ENCODE measurements at regions not wholly inside any gene's neighbourhood (a gene's known extent, or its start where the extent isn't known, plus 50 kb on each side); places are given as distances from the start of the nearest gene placed in this dataset.
A peak's percentile ranks its signal among the peaks of the same experiment; 100 is the strongest.
"Not testable (repeated sequence)": the region's sequence is repeated elsewhere in the genome, so short reads cannot be mapped to it uniquely, and the experiment has no call there.

DNA sequence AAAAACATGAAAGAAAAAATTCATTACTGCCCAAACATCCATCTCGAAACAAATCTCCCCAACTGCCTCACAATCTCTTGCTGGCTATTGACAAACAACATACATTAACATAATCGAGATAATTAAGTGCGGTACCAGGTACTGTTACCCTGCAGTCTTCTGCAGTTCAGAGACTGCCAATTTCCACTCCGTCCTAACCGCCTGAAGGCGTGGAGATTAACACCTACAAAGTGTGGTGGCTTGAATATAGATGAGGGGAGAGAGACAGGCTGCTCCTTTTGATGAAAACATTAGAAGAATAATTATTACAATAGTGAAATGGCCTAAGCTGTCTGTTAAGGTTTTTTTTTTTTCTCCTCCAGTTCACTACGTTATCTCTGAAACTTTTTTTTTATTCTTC is 258.9 kb upstream of the SOX4 start:
- no peak for DNase-seq (ENCODE audit: low spot score)

DNA sequence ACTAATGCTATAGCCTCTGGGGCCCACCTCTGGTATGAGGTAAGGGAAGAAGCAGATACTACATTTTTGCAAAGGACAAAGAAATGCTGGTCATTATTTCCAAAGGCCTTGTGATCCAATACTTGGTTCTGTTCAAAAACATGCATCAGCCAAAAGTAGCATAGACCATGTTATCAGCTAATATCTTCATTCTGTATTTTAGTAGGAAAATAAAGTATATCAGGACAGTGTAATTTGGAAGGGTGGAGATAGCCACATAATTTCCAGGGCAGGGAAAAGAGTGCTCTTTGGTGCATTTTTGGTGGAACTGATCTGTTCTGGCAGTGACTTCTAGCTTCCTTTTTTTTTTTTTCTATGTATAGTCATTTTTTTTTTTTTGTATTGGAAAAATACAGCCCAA is 258.0 kb upstream of the SOX4 start:
- no peak for DNase-seq (ENCODE audit: low spot score)

DNA sequence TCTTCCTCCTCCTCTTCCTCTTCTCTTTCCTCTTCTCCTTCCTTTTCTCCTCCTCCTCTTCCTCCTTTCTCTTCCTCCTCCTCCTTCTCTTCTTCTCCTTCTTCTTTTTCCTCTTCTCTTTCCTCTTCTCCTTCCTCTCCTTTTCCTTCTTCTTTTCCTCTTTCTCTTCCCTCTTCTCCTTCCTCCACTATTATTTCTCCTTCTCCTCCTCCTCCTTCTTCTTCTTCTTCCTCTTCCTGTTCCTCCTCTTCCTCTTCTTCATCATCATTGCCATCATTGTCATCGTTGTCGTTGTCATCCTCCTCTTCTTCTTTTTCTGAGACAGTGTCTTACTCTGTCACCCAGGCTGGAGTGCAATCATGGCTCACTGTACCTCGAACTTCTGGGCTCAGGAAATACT is 256.3 kb upstream of the SOX4 start:
- no peak for DNase-seq (ENCODE audit: low spot score)

DNA sequence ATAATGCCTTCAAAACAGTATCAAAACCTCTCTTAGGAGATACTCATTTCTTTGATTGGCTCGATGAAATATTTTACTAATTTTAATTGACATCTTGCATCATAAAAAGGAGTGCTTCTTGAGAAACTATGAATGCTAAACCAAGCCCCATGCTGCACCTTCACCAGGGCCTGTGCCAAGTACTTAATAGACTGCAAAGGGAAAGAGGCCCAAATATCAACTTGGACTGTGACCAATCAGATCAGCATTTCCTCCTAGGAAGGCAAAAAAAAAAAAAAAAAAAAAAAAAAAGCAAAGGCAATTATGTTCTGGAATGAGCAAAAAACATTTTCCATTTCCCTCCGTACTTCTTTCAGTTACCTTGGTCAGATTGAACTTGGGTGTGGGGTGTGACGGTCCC is 253.0 kb upstream of the SOX4 start:
- no peak for DNase-seq (ENCODE audit: low spot score)

DNA sequence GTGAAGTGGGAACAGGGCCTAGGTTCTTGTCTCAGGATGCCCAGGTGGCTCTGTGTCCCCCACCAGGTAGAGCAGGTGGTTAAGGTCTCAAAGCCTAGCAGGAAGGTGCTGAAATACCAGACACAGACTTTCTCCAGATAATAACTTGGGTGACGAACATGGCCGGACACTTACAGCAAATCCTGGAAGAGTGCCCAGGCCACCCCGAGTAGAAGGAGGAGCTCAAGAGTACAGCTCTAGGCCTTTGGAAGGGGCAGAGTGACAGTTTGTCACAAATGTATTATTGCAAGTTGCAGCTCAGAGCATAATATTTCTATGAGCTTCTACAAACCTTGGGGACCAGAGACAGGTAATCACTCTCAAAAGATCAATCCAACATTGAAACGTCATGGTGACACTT is 251.6 kb upstream of the SOX4 start:
- no peak for DNase-seq (ENCODE audit: low spot score)

DNA sequence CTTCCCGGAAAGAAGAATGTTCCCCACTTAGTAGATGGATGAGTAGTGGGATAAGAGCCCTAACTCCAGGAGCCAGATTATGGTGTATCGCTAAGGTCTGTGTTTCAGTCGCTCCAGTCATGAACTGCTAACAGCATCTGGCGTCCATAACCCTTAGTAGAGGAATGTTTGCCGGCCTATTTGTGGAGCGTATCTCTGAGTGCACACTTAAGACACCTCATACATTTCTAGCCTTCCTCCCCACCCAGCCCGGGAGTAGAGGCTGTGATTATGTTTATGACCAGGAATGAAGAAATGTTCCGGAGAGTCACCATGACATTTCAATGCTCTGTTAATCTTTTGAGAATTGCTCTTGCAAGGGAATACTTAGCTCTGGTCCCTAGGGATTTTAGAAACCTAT is 251.1 kb upstream of the SOX4 start:
- DNase-seq (ENCODE audit: low spot score) = no peak

DNA sequence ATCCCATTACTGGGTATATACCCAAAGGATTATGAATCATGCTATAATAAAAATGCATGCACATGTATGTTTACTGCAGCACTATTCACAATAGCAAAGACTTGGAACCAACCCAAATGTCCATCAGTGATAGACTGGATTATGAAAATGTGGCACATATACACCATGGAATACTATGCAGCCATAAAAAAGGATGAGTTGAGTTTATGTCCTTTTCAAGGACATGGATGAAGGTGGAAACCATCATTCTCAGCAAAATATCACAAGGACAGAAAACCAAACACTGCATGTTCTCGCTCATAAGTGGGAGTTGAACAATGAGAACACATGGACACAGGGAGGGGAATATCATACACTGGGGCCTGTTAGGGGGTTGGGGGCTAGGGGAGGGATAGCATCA is 247.8 kb upstream of the SOX4 start:
- not testable (repeated sequence) for DNase-seq (ENCODE audit: low spot score)

DNA sequence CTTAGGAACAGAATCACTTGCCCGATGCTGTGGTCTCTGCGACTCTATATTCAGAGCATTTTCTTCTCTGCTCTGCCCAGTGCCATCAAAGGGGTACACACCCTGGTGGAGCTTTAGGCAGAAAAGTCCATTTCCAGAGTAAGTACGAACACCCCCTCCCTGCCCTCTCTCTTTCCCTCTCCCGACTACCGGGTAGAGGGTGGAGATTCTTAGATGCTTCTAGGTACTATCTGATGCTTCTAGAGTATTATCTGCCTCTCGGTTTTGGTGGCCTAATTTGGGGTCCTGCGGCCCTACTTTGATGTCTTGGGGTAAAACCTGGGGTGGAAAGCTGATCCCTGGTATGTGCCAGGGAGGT is 245.4 kb upstream of the SOX4 start:
- DNase-seq (ENCODE audit: low spot score) = no peak

DNA sequence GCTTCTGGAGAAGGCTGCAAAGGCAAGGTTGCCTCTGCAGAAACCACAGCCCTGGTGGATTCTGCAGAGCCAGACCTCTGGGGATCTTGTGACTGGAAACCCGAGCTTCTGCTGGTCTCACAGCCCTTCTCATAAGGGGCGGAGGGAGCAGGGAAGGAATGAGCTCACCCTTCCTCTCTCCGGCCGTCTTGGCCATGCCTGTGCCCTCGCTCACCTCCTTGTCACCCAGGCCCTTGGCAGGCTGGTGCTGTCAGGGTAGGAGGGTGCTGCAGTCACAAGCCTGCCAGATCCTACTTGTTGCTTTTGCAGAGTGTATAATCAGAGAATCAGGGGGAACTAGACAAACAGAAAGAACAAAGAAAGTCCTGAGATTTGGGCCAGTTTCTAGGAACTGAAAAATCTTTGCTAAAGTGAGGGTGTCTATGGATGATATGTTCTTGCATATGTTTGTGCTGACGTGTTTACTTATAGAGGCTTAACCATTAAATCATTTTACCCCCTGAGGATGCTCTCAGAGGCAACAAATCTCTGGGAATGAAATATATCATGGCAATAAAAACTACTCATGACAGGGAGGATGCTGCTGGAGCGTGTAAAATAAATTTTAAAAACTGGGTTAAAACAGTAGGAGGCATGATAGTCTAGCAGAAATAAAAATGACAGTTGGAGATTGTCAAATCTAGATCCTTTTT is 244.9 kb upstream of the SOX4 start:
- no peak for DNase-seq (ENCODE audit: low spot score)

DNA sequence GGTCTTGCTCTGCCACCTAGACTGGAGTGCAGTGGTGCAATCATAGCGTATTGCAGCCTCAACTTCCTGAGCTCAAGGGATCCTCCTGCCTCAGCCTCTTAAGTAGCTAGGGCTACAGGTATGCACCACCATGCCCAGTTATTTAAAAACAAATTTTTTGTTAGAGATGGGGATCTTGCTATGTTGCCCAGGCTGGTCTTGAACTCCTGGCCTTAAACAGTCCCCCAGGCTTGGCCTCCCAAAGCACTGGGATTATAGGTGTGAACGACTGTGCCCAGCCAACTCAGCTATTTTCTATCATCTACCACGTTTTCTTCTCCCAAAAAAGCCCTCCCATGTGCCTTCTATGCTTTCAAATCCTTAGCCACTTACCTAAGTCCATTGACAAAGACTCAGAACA is 243.7 kb upstream of the SOX4 start:
- DNase-seq (ENCODE audit: low spot score) = no peak

DNA sequence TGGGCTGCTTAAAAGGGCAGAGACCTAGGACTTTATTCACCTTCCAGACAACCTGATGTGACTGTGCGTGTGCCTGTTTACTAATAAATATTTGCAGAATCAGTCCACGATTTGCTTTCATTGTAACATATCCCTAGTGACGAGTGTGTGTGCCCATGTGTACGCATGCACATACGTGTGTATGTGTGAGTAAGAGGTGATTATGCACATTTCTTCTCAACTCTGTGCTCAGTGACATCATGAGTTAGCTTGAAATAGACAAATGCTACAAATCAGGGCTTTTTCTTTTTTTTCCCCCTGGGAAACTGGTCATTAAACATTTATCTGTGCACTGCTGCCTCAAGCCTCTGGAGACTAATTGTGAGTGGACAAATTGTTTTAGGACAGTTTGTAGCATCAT is 242.6 kb upstream of the SOX4 start:
- no peak for DNase-seq (ENCODE audit: low spot score)

DNA sequence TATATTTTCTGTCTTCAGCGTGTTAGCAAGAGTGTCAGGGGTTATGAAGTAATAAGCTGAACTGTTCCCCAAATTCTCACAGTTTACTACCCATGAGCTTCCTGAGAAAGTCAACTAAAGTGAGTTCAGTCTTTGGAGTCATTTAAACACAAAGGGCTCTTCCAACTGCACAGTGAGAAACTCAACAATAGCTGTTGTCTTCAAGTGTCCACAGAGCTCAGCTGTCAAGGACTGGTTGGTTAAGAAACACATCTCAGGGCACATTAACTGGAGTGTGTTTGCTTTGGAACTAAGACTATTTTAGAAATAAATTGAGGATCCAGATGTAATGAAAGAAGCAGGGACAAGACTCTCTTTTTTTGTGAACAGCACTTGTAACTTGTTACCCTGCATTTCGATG is 241.4 kb upstream of the SOX4 start:
- no peak for DNase-seq (ENCODE audit: low spot score)

DNA sequence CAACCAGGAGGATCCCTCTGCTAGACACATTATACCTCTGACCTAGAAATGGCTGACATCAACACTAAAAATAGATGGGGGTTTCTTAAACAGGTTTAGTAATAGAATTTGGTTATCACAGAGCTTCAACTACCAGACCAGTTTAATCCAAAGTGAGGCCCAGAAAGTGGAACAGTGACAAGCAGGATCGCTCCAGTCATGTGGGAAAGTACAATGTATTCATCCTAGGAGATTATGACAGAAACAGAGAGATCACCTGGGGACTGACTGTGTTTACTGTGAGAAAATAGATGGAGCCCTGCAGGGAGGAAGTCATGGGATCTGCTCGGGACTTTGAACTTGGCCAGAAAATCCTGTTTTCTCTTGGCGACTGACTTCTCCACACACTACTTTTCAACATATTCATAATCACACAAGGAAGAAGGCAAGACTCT is 238.7 kb upstream of the SOX4 start:
- peak; percentile 23 for DNase-seq (ENCODE audit: low spot score)

DNA sequence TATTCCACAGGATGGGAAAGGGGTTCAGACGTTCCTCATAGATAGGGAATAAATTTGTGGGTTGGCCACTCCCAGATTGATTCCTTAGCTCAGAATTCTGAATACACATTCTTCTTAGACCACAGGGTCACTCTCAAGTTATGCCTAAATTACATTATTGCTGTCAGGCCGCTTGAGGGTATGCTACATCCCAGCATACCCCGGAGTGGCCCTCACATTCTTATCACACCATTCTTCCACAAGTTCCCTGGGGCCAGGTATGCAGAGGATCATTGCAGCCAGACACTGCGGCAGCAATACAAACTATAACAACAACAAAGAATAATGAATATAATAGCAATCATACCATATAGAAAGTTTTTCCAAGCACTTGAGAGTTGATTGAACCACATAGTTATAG is 237.9 kb upstream of the SOX4 start:
- DNase-seq (ENCODE audit: low spot score) = no peak

DNA sequence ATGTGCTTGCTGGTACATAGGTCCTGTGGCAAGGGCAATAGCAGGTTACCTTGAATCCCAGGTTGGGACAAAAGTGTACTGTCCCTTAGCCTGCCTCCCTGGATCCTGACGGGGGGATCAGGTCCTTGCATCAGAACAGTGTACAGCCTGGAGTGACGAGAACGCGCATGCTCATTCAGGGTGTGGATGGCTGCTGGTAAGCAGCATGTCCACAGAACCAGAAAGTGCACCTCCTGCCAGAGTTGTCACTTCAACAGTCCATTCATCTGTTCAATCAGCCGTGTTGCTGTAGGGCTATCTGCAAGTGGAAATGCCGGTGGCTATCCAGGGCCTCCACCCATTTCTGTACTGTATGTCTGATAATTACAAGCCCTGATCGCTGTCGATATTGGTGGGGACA is 236.3 kb upstream of the SOX4 start:
- DNase-seq (ENCODE audit: low spot score) = no peak

DNA sequence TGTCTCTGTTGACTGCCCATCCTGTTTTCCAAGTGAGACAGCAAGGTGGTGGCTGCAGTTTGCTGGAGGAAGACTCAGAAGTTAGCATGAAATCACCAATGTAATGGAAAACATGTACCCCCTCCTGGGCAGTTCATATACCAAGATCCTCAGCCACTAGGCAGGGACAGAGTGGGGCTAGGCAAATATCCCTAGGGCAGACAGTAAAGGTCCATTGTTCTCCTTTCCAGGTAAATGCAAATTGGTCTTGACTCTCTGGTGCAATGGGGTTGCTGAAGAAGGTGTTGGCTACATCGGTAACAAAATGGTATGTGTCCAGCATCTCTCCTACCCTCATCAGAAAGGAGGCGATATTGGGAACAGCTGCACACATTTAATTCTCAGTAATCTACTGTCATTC is 233.6 kb upstream of the SOX4 start:
- no peak for DNase-seq (ENCODE audit: low spot score)

DNA sequence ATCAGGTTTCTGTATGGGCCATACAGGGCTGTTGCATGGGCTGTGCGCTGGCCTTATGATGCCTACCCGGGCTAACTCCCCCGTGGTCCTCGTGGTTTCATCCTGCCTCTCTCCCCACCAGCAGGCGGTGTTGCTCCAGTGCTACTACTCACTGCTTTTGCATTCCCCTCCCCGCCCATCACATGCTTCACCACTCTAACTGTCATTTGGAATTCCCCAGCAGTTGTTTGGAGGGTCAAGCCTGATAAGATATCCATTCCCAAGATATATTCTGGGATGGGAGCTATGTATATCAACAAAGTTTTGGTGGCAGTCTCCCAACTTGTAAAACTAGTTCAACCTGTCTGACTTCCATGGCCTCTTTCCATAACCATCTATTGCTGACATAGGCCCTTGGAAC is 233.2 kb upstream of the SOX4 start:
- DNase-seq (ENCODE audit: low spot score) = no peak

DNA sequence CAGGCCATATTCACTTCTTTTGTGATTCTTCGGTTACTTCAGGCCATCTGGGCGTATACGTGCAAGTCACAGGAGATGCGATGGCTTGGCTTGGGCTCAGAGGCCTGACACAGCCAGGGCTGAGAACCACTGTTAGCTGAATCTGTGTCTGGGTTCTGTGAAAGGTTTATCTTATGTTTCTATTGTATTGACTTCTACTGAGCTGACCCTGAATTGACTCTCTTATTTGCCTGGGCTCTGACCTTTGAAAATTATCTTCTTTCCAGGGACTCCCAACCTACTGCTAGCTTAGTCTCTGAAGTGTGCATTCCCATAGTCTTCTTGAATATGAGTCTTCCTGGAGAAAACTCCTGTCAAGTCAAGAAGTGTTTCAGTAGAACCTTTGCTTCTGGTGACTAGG is 226.4 kb upstream of the SOX4 start:
- DNase-seq (ENCODE audit: low spot score) = no peak

DNA sequence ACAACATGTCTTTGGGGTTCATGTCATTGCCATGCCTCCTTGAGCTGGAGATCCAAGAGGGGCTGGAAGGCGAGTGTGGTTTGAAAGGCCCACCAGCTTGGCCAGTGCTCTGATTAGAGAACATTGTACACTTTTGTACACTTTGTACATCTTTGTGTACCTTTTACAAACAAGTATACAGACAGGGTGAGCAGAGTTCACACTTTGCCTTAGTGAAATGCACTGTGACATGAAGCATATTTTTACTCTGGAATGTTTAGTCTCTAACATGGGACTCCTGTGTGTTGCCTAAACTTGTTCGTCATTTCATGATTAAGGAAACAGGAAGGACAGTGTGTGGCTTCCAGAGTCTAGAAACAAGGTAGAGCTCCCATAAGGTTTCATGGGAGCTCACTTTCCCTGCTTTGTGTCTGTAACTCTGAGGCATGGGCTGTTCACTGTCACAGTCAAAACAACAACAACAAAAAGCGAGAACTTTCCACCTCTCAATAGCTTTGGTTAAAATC is 225.8 kb upstream of the SOX4 start:
- no peak for DNase-seq (ENCODE audit: low spot score)

DNA sequence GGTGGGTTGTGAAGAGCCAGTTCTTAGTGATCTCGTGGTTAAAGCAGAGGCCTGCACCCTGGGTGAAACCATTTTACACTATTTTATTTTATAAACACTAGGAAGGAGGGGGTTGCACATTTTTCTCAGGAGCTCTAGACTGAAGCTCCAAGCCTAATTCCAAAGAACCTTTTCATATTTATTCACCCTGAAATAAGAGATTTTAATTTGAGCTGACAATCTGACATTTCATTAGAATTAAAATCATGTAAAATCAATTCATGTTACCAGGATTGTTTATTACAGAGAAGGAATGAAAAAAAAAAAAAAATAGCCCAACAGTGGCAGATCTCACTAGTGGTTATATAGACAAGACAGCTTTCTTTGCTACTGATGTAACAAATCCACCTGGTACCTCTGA is 222.5 kb upstream of the SOX4 start:
- no peak for DNase-seq (ENCODE audit: low spot score)

DNA sequence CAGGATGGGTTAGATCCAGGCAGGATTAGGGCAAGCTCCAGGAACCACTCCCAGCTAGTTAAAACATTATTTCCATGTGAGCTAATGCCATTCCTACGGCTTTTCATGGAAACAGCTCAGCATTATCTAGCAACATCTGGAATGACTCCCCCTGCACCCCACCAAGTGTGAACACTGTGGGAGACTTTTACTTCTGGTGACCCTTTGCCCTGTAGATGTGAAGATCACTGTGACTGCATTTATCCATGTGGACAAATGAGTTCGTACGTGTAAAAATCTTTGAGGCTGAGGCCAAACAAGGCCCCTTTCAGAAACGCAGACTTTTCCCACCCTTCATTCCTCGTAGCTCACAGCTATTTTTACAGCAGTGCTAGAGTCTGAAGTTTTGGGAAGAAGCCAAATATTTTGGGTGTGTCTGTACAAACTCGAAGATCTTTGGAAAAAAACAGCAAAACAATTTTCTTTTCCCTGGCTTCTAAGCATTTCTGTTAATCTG is 221.8 kb upstream of the SOX4 start:
- DNase-seq (ENCODE audit: low spot score) = no peak

DNA sequence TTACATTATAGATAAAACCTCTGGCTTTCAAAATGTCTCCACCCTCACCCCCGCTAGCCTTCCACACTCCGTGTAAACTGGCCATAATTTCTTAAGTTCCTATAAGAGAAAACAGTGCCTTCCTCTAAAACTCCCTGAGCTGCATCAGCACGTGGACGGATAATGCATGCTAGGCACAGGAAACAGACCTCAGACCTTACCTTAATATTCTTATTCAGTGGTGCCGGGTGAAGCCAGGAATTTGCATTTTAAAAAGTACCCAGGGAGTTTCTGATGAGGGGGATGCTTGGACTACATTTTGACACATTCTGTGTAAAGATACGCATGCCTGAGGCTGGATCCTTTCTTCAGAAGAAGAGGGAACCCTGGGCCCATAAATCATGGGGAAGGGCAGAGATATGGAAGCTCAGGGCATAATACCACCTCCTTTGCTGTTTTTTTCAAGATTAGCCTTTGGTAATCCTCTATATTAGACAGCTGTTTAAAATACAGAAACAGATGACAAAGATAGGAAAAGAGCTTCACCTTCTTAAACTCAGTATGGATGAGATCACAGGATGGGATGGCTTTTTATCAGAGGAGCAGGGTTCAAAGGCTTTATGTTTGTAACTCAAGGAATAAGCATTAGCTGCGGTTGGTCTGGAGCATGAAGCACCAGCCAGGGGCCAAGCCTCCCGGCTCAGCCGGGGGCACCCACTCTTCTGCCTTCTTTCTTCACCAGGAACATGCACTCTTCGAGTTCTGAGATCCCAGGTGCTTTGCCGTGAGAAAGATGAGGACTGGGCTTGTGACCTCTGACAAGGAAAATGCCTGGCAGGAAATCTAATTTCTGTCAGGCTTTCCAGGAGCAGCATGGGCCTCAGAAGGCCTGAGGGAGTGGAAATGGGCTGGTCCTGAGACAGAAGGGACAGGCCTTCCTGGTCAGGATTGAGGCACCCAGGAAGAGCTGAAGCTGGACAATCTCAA is 218.1 kb upstream of the SOX4 start:
- no peak for DNase-seq (ENCODE audit: low spot score)

DNA sequence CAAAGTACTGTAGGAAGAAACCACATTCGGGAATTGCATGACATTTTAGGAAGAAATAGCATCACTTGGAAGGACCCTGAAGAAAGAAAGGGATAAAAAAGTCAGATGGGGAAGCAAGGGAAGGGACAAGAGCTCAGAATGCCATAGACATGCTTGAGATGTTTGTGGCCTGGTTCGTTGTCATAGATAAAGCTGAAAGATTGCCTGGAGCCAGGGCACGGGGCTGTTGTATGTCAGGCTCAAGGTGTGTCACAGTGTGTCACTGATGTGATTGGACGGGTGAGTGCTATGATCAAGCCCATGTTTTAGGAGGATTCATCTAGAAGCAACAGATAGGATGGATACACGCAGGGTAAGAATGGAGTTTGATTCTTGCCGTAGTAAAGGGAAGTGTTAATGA is 216.2 kb upstream of the SOX4 start:
- no peak for DNase-seq (ENCODE audit: low spot score)
